MM.1S (cell line): ENCODE measurements at regions not wholly inside any gene's neighbourhood (a gene's known extent, or its start where the extent isn't known, plus 50 kb on each side); places are given as distances from the start of the nearest gene placed in this dataset.

Source experiments
- DNase-seq: peaks from one replicate; pipeline ENCODE4 v3.0.0-alpha.2; 2015
- H2AFZ ChIP-seq: fragments of 300-600 bp; sonication (generic); 2 replicates; pipeline ENCODE4 v1.6.0; 2016; ENCODE audit warnings: antibody characterized with exemption, low read length
- H3F3A ChIP-seq: fragments of 300-600 bp; sonication (generic); 2 replicates; pipeline ENCODE4 v1.6.1; 2016; ENCODE audit warnings: mild to moderate bottlenecking, antibody characterized with exemption, low read length, moderate library complexity, mixed read lengths; ENCODE audit not compliant: insufficient read depth
- H3K27ac ChIP-seq: fragments of 300-600 bp; sonication (generic); 2 replicates; pipeline ENCODE4 v1.5.1; 2016; ENCODE audit warnings: mild to moderate bottlenecking, low read length
- H3K27me3 ChIP-seq: fragments of 300-600 bp; sonication (generic); replicated peaks from 2 replicates; pipeline ENCODE4 v1.6.0; 2016; ENCODE audit warnings: low read length; ENCODE audit not compliant: insufficient read depth
- H3K36me3 ChIP-seq: fragments of 300-600 bp; sonication (generic); replicated peaks from 2 replicates; pipeline ENCODE4 v1.6.1; 2016; ENCODE audit warnings: mild to moderate bottlenecking, low read length, mixed read lengths; ENCODE audit not compliant: insufficient read depth
- H3K4me1 ChIP-seq: fragments of 300-600 bp; sonication (generic); 2 replicates; pipeline ENCODE4 v1.6.1; 2016; ENCODE audit warnings: low read length, mixed read lengths
- H3K4me2 ChIP-seq: fragments of 300-600 bp; sonication (generic); 2 replicates; pipeline ENCODE4 v1.6.0; 2016; ENCODE audit warnings: low read depth, low read length
- H3K4me3 ChIP-seq: fragments of 300-600 bp; sonication (generic); 2 replicates; pipeline ENCODE4 v1.5.1; 2016; ENCODE audit warnings: low read length, mixed read lengths
- H3K79me2 ChIP-seq: fragments of 300-600 bp; sonication (generic); 2 replicates; pipeline ENCODE4 v1.6.1; 2016; ENCODE audit warnings: mixed run types, low read length, mixed read lengths
- H3K9ac ChIP-seq: fragments of 300-600 bp; sonication (generic); 2 replicates; pipeline ENCODE4 v1.6.1; 2016; ENCODE audit warnings: low read length, mixed read lengths
- H3K9me2 ChIP-seq: fragments of 300-600 bp; sonication (generic); replicated peaks from 2 replicates; pipeline ENCODE4 v1.6.1; 2016; ENCODE audit warnings: mild to moderate bottlenecking, low read length, mixed read lengths; ENCODE audit not compliant: insufficient read depth
- H3K9me3 ChIP-seq: fragments of 300-600 bp; sonication (generic); replicated peaks from 2 replicates; pipeline ENCODE4 v1.6.1; 2016; ENCODE audit warnings: mild to moderate bottlenecking, low read length, mixed read lengths; ENCODE audit not compliant: insufficient read depth
- H4K20me1 ChIP-seq: fragments of 300-600 bp; sonication (generic); 2 replicates; pipeline ENCODE4 v1.6.1; 2016; ENCODE audit warnings: mild to moderate bottlenecking, low read length, moderate library complexity, mixed read lengths; ENCODE audit not compliant: insufficient read depth
- CTCF ChIP-seq: fragments of 300-600 bp; sonication (generic); IDR thresholded peaks from 2 replicates; pipeline ENCODE4 v1.5.1; 2016; ENCODE audit warnings: antibody characterized with exemption, low read length, mixed read lengths
- EZH2 ChIP-seq: fragments of 300-600 bp; sonication (generic); optimal IDR thresholded peaks from 2 replicates; pipeline ENCODE3; 2017; ENCODE audit warnings: low read depth, mild to moderate bottlenecking, antibody characterized with exemption, low read length, mixed read lengths
- EZH2phosphoT487 ChIP-seq: fragments of 300-600 bp; sonication (generic); IDR thresholded peaks from 2 replicates; pipeline ENCODE4 v1.6.1; 2018; ENCODE audit warnings: antibody characterized with exemption, low read length

- H3K4me3 ChIP-seq: no peak overlapping the region
- no peak for TF ChIP-seq CTCF
- no peak overlapping the region for H3K27ac ChIP-seq
Observed at GRCh38 chr15:26158176-26158575, 295.0 kb upstream of the ATP10A start.

GRCh38 chr15:26157081-26157480, 294.0 kb upstream of the ATP10A start:
- DNase-seq: no peak
- Histone ChIP-seq H3K4me2 (no peak overlapping the region), H3K4me3 (no peak overlapping the region), H3K79me2 (no peaks in the 10 kb centered on the region), H3K27ac (no peak overlapping the region), H3K9me2 (no peaks in the 10 kb centered on the region), H3K4me1 (no peaks in the 10 kb centered on the region), H3K27me3 (no peaks in the 10 kb centered on the region), H2AFZ (no peak overlapping the region), H3K9me3 (no peaks in the 10 kb centered on the region), H3F3A (no peaks in the 10 kb centered on the region), H4K20me1 (no peaks in the 10 kb centered on the region), H3K36me3 (no peaks in the 10 kb centered on the region), H3K9ac (no peak overlapping the region)
- no peak for TF ChIP-seq EZH2phosphoT487
- TF ChIP-seq CTCF: no peak
- no peak for TF ChIP-seq EZH2

More at GRCh38 chr15:26158176-26158575, 295.0 kb upstream of the ATP10A start:
- Histone ChIP-seq H3F3A (no peaks in the 10 kb centered on the region), H3K9me3 (no peaks in the 10 kb centered on the region), H2AFZ (no peak overlapping the region), H3K4me1 (no peaks in the 10 kb centered on the region), H3K9me2 (no peaks in the 10 kb centered on the region), H3K27me3 (no peaks in the 10 kb centered on the region), H3K4me2 (no peak overlapping the region), H3K9ac (no peak overlapping the region), H3K79me2 (no peaks in the 10 kb centered on the region), H3K36me3 (no peaks in the 10 kb centered on the region), H4K20me1 (no peaks in the 10 kb centered on the region)
- no peak for DNase-seq

- Histone ChIP-seq H3K9me2 (no peaks in the 10 kb centered on the region), H3K4me1 (no peaks in the 10 kb centered on the region), H3K36me3 (no peaks in the 10 kb centered on the region), H2AFZ (no peak overlapping the region), H3K27ac (no peak overlapping the region), H3K9me3 (no peaks in the 10 kb centered on the region), H3F3A (no peaks in the 10 kb centered on the region), H3K4me2 (no peak overlapping the region), H3K4me3 (no peak overlapping the region), H4K20me1 (no peaks in the 10 kb centered on the region), H3K9ac (no peak overlapping the region), H3K79me2 (no peaks in the 10 kb centered on the region), H3K27me3 (no peaks in the 10 kb centered on the region)
- TF ChIP-seq EZH2phosphoT487: no peak
- no peak for TF ChIP-seq EZH2
- no peak for TF ChIP-seq CTCF
- no peak for DNase-seq
Observed at GRCh38 chr15:26156051-26156450, 292.9 kb upstream of the ATP10A start.
